Epithelial cell of proximal tubule (primary cell): ENCODE measurements at regions not wholly inside any gene's neighbourhood (a gene's known extent, or its start where the extent isn't known, plus 50 kb on each side); places are given as distances from the start of the nearest gene placed in this dataset.

ENCODE experiments used
- DNase-seq: peaks from one replicate; pipeline ENCODE4 v3.0.0-alpha.2; 2011; ENCODE audit warnings: low read depth
- H3K4me3 ChIP-seq: 2 replicates; pipeline ENCODE4 v1.5.1; 2011; ENCODE audit warnings: low read depth, mild to moderate bottlenecking, low read length
- TF ChIP-seq, protein P1 (sequence below): conservative IDR thresholded peaks from 2 replicates; pipeline ENCODE4 v1.5.1; 2012; ENCODE audit warnings: low read depth, mild to moderate bottlenecking, low read length

DNA sequence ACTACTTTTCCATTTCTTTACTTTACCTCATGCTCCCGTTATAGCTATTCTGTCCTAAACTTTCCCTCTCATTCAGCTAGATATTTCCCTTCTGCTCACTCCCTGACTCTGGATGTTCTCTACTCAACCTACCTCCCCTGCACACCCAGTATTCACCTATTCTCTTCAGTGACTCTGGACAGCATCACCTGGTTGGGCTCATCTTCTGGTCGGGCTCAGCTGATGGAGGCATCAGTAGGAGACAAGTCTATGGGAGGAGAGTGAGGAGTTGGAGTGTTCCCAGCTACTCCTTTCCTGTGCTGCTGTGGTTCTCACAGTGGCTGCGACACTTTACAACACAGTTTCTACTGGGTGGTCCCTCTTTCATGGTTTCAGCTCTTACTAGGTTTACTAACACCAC, 493.9 kb downstream of the DMAC1 start:
- H3K4me3 ChIP-seq: no peak overlapping the region
- TF ChIP-seq, protein P1, sequence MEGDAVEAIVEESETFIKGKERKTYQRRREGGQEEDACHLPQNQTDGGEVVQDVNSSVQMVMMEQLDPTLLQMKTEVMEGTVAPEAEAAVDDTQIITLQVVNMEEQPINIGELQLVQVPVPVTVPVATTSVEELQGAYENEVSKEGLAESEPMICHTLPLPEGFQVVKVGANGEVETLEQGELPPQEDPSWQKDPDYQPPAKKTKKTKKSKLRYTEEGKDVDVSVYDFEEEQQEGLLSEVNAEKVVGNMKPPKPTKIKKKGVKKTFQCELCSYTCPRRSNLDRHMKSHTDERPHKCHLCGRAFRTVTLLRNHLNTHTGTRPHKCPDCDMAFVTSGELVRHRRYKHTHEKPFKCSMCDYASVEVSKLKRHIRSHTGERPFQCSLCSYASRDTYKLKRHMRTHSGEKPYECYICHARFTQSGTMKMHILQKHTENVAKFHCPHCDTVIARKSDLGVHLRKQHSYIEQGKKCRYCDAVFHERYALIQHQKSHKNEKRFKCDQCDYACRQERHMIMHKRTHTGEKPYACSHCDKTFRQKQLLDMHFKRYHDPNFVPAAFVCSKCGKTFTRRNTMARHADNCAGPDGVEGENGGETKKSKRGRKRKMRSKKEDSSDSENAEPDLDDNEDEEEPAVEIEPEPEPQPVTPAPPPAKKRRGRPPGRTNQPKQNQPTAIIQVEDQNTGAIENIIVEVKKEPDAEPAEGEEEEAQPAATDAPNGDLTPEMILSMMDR: no peak
- DNase-seq: no peak

DNA sequence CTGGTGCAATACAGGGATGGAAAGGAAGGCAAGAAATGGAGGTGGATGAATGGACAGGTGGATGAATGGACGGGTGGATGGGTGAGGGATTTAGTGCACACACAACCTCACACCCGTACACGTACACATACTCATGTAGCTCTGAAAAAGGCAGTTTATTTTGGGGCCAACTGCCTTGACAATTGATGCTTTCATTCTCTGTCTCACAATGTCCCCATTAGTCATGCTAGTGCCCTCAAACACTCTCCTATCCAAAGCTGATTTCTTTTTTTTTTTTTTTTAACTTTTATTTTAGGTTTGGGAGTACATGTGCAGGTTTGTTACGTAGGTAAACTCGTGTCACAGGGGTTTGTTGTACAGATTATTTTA, 495.0 kb downstream of the DMAC1 start:
- DNase-seq: no peak
- no peak overlapping the region for H3K4me3 ChIP-seq
- TF ChIP-seq, protein P1: no peak

DNA sequence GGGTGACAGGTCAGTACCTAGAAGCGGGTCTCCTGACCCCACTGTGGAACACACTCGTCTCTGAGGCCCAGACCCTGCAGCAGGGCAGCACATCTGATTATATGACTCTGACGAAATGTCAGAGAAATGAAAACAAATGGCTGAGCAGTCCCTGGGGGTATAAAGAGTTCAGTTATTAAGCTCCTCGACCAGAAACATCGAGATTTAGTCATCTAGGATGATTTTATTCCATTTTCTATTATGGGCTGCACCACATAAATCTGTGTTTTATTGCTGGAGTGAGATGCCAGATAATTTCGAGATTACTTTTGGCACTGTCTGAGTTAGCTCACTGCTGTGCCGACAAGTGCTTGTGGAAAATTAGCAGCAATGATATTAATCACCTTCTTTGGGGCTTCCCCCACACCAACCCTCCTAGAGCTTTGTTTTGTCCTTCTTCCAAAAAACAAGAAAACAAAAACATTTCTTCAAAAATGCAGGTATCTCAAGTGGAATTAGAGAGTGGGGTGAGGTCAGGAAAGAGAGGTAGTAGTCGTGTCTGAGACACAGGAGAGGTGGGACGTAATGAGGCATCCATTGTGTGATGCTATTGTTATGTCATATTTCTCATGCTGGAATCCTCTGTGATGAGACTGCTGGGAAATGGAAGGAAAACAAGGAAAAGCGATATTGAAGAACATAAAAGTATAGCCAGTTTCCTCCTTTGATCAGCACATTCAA, 495.5 kb downstream of the DMAC1 start:
- H3K4me3 ChIP-seq: no peak overlapping the region
- DNase-seq: no peak
- TF ChIP-seq, protein P1: no peak

DNA sequence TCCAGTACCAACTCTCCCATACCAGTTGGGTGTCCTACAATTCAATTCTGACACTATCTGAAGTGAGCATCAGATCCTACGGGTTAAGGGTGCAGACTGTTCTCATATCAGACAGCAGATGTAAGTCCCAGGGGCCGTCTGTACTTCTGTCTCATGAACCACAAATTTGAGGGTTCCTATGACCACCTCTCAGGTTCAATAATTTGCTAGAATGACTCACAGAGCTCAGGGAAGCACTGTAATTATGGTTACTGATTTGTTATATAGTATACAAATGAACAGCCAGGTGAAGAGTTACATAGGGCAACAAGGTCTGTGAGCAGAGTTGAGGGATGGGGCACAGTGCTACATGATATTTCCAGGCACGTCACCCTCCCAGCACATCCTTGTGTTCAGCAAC, 499.1 kb downstream of the DMAC1 start:
- no peak for DNase-seq
- H3K4me3 ChIP-seq: no peak overlapping the region
- TF ChIP-seq, protein P1: no peak

DNA sequence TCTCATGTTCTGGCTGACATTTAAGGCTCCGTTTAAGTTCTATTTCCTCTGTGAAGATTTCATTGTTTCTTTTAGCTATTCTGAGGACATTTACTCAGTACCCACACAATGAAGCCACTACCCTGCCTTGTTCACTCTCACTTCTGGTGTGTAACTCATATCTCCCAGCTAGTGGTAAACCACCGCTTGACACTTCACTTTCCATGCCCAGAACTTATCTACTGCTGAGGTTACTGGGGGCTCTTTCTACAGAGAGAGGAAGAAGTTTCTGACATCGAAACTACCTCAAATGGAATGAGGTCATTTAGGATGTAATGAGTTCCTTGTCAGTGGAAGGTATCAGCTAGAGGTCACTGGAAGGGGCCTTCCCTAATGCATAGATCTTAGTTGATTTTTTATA, 501.5 kb downstream of the DMAC1 start:
- no peak overlapping the region for H3K4me3 ChIP-seq
- TF ChIP-seq, protein P1: no peak
- DNase-seq: no peak

DNA sequence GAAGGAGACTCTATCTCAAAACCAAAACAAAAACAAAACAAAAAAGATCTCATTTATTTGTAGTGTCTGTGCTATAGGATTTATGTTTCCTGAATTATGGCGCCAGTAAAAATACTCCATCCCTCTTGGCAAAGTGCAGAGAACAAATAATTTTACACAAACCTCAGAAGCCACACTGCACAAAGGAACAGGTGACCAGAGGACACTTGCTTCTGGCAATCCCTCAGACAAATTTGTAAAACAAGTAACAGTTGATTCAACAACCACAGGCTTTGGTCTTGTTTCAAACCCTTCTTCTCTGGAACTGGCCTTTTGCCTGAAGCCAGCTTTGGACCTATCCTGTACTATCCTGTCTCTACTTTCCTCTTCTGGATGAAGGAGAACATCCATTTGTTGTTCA, 502.1 kb downstream of the DMAC1 start:
- DNase-seq: no peak
- TF ChIP-seq, protein P1: no peak
- H3K4me3 ChIP-seq: no peak overlapping the region

DNA sequence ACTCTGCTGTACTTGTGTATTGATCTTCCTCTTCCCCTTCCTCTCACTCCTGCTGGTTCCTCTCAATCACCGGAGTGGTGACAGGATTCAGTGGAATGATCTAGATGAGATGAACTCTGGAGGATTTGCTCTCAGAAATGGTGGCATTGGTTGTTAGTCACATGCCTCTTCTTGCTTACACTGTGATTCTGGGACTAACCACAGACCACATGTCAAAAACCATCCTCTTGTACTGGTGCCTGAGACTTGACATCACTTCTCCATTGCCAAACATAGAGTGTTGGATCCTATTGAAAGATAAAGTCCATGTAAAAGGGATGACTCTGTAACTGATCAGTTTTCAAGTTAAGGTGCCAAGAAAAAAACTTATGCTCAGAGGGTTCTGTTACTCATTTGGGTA, 506.5 kb downstream of the DMAC1 start:
- no peak for DNase-seq
- TF ChIP-seq, protein P1: no peak
- H3K4me3 ChIP-seq: no peak overlapping the region
